DOHH2 (cell line): ENCODE measurements at regions not wholly inside any gene's neighbourhood (a gene's known extent, or its start where the extent isn't known, plus 50 kb on each side); places are given as distances from the start of the nearest gene placed in this dataset.

Experiments used
- H3F3A ChIP-seq: fragments of 200-600 bp; sonication (generic), shearing (Covaris generic); 2 replicates; pipeline ENCODE4 v1.6.0; 2016; ENCODE audit warnings: antibody characterized with exemption, mild to moderate bottlenecking; ENCODE audit not compliant: control insufficient read depth, insufficient read depth
- H3K27ac ChIP-seq: fragments of 200-600 bp; sonication (generic); 2 replicates; pipeline ENCODE4 v1.5.1; 2014; ENCODE audit warnings: low read depth, mild to moderate bottlenecking, low read length, moderate library complexity
- H3K27me3 ChIP-seq: fragments of 200-600 bp; sonication (generic); 2 replicates; pipeline ENCODE4 v1.6.1; 2014; ENCODE audit warnings: mild to moderate bottlenecking, low read length, mixed read lengths; ENCODE audit not compliant: control insufficient read depth
- H3K36me3 ChIP-seq: fragments of 200-600 bp; sonication (generic); 2 replicates; pipeline ENCODE4 v1.6.1; 2014; ENCODE audit warnings: mild to moderate bottlenecking, low read length, moderate library complexity, mixed read lengths; ENCODE audit not compliant: control insufficient read depth
- H3K4me1 ChIP-seq: fragments of 200-600 bp; sonication (generic); 2 replicates; pipeline ENCODE4 v1.6.1; 2014; ENCODE audit warnings: mild to moderate bottlenecking, low read length, mixed read lengths; ENCODE audit not compliant: control insufficient read depth
- H3K4me2 ChIP-seq: fragments of 200-600 bp; sonication (generic); 2 replicates; pipeline ENCODE4 v1.6.0; 2014; ENCODE audit warnings: mild to moderate bottlenecking, low read length, moderate library complexity
- H3K4me3 ChIP-seq: fragments of 200-600 bp; sonication (generic); 2 replicates; pipeline ENCODE4 v1.5.1; 2014; ENCODE audit warnings: mild to moderate bottlenecking, low read length, mixed read lengths
- H3K79me2 ChIP-seq: fragments of 200-600 bp; sonication (generic); 2 replicates; pipeline ENCODE4 v1.6.1; 2014; ENCODE audit warnings: mild to moderate bottlenecking, low read length, mixed read lengths; ENCODE audit not compliant: control insufficient read depth
- H3K9me2 ChIP-seq: fragments of 200-600 bp; sonication (generic); replicated peaks from 2 replicates; pipeline ENCODE4 v1.6.1; 2014; ENCODE audit warnings: mild to moderate bottlenecking, low read length, mixed read lengths; ENCODE audit not compliant: control insufficient read depth
- H3K9me3 ChIP-seq: fragments of 200-600 bp; sonication (generic); 2 replicates; pipeline ENCODE4 v1.6.1; 2014; ENCODE audit warnings: antibody characterized with exemption, low read length, mixed read lengths; ENCODE audit not compliant: control insufficient read depth, insufficient read depth
- H4K20me1 ChIP-seq: fragments of 200-600 bp; sonication (generic); 2 replicates; pipeline ENCODE4 v1.6.0; 2014; ENCODE audit warnings: low read depth, mild to moderate bottlenecking, antibody characterized with exemption, low read length, moderate library complexity; ENCODE audit not compliant: control insufficient read depth, insufficient read depth
- CTCF ChIP-seq: fragments of 200-600 bp; sonication (generic); IDR thresholded peaks from one replicate; pipeline ENCODE4 v1.5.1; 2014; ENCODE audit warnings: antibody characterized with exemption, mild to moderate bottlenecking, low read depth, low read length; ENCODE audit not compliant: poor library complexity, severe bottlenecking
- EZH2phosphoT487 ChIP-seq: fragments of 200-600 bp; sonication (generic); IDR thresholded peaks from 2 replicates; pipeline ENCODE4 v1.6.1; 2017; ENCODE audit warnings: borderline replicate concordance, mild to moderate bottlenecking, antibody characterized with exemption, low read length, moderate library complexity, mixed read lengths

DNA sequence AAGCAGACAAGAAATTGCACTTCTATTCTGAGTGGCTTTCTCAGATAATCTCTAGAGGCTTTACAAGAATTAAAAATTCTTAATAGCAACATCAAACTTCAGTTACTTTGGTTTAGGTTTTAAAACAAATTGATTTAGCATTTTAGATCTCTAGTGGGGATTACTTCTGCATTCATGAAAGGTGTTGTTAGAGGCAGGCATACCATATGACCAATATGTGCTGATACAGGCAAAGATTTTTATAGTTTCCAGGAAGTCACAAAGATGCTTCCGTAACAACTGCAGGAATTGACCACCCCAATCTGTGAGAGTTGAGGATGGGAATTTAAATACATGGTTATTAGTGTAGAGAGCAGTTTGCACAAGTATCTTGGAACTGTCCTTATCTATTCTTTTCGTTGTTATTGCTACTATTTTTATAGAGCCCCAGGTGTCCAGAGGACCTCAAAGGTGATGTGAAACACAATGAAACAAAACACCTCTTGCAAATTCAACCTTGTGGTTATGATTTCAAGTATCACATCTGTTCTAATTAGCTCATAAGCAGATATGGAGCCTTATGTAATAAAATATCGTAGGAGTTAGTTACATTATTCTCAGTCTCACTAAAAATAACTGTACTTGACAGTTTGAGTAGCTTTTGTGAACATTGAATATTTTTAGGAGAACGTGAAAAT lies 512.7 kb upstream of the ADGRL4 start:
- H3K4me2 ChIP-seq, result peak overlapping the region; percentile 24; the same call in 1 of the 2 replicates
- H3K79me2 ChIP-seq, result no peaks in the 10 kb centered on the region
- peaks cover 32% of the 10 kb centered on the region for H3K4me1 ChIP-seq
- no peaks in the 10 kb centered on the region for H3K9me2 ChIP-seq
- H3F3A ChIP-seq, result no peaks in the 10 kb centered on the region
- H3K4me3 ChIP-seq, result no peak overlapping the region
- peak overlapping the region; percentile 63 for H3K27ac ChIP-seq
- no peaks in the 10 kb centered on the region for H3K36me3 ChIP-seq
- H4K20me1 ChIP-seq, result no peaks in the 10 kb centered on the region
- no peaks in the 10 kb centered on the region; the same call in 1 of the 2 replicates for H3K9me3 ChIP-seq
- TF ChIP-seq EZH2phosphoT487, result no peak
- TF ChIP-seq CTCF, result no peak
- no peaks in the 10 kb centered on the region for H3K27me3 ChIP-seq

DNA sequence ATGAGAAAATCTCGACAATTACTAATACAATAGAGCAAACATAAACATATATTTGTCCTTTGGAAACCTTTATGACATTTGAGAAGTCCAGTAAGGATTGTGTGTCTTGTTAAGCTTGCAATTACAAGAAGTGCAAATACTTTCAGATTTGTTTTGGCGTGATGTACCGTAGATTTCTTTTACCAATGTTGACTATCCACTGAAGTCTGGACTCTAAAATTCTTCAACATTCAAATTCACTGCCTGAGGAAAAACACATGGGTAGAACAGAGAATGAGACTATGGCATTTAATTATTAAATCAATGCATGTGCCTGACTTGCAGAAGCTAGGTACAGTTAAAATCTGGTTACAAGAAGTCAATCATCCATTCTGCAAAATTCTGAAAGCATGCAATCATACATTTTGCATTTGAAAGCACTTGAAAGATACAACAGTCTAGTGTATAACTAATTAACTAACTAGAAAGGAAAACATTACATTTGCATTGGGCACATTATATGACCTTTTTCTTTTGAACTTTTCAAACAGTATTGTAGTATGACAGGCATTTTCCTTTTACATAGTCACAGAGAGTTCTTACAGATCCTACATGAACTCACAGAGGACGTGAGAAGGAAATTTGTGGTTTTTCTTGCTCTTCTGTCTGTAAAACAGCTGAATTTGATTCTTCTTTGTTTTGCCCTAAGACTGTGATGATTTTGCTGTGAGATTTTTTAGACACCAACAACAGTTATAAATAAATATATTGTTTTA lies 511.1 kb upstream of the ADGRL4 start:
- Histone ChIP-seq H3K27ac (peak overlapping the region; percentile 63), H3K4me2 (peak overlapping the region; percentile 24)

DNA sequence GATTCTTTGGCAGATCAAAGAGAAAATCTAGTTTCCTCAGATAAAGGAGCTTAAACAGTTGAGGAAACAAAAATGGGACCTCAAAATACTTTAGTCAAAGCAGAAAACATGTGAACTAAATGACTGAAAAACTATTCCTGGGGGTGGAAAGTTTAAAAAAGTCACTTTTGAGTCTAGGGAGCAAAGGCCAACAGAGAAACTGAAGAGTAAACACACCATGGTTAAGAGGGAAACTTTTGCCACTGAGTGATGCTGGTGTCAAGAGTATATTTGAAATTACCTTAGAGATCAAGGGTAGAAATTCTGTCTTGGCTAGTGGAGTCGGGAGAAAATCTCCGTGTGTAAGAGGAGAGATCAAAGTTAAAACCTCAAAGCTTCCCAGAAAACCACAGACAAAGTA lies 501.2 kb upstream of the ADGRL4 start:
- Histone ChIP-seq H3K9me3 (no peaks in the 10 kb centered on the region), H3K9me2 (no peaks in the 10 kb centered on the region), H3K79me2 (no peaks in the 10 kb centered on the region), H3K4me2 (no peak overlapping the region), H4K20me1 (no peaks in the 10 kb centered on the region), H3K27ac (no peak overlapping the region), H3K4me1 (no peaks in the 10 kb centered on the region), H3K4me3 (no peak overlapping the region), H3K36me3 (no peaks in the 10 kb centered on the region), H3F3A (no peaks in the 10 kb centered on the region), H3K27me3 (no peaks in the 10 kb centered on the region)
- TF ChIP-seq CTCF (no peak), EZH2phosphoT487 (no peak)

More for the DNA sequence above, 511.1 kb upstream of the ADGRL4 start:
- Histone ChIP-seq H3K36me3 (no peaks in the 10 kb centered on the region), H3K79me2 (no peaks in the 10 kb centered on the region), H3K4me3 (no peak overlapping the region), H3K9me3 (no peaks in the 10 kb centered on the region; the same call in 1 of the 2 replicates), H3F3A (no peaks in the 10 kb centered on the region), H3K4me1 (peaks cover 32% of the 10 kb centered on the region), H4K20me1 (no peaks in the 10 kb centered on the region), H3K9me2 (no peaks in the 10 kb centered on the region), H3K27me3 (no peaks in the 10 kb centered on the region)
- TF ChIP-seq EZH2phosphoT487, result no peak

GRCh38 chr1:79501153-79501552 lies 494.6 kb upstream of the ADGRL4 start:
- no peak for TF ChIP-seq CTCF
- no peak for TF ChIP-seq EZH2phosphoT487
- Histone ChIP-seq H3K4me3 (no peak overlapping the region), H3F3A (no peaks in the 10 kb centered on the region), H3K9me3 (no peaks in the 10 kb centered on the region), H3K27ac (no peak overlapping the region), H3K9me2 (no peaks in the 10 kb centered on the region), H3K4me2 (no peak overlapping the region), H3K79me2 (no peaks in the 10 kb centered on the region), H3K36me3 (no peaks in the 10 kb centered on the region), H3K27me3 (no peaks in the 10 kb centered on the region), H4K20me1 (no peaks in the 10 kb centered on the region), H3K4me1 (no peaks in the 10 kb centered on the region; the same call in 1 of the 2 replicates)
